HG03280 (cell line): ENCODE measurements at regions not wholly inside any gene's neighbourhood (a gene's known extent, or its start where the extent isn't known, plus 50 kb on each side); places are given as distances from the start of the nearest gene placed in this dataset.
"Not testable (repeated sequence)": the region's sequence is repeated elsewhere in the genome, so short reads cannot be mapped to it uniquely, and the experiment has no call there.

Source experiments
- ATAC-seq: cut with Tn5 transposase; IDR thresholded peaks from one replicate; pipeline ENCODE4 v1.9.1; 2021; ENCODE audit warnings: mild to moderate bottlenecking, moderate library complexity; ENCODE audit not compliant: unreplicated experiment

DNA sequence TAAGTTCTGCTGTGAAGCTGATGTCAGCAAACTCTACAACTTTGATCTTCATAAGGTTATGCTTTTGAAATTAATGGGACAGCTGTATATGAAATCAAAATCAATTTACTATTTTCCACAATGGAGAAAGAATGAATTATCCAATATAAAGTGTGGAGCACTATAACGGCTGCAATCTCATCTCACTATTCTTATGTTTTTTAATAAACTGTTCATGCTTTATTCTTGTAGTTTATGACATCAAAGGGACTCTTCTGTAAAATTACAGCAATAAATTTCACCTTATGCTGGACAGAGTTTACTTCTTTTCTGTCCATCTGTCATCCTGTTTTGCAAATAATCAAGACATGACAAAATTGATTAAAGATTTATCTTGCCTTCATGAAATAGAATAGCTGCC lies 192.5 kb downstream of the TECRL start:
- ATAC-seq = no peak

GRCh38 chr4:64205376-64205775 lies 203.9 kb downstream of the TECRL start:
- ATAC-seq = no peak

- no peak for ATAC-seq
Observed at GRCh38 chr4:64200001-64200555, 209.2 kb downstream of the TECRL start.

- ATAC-seq = no peak
Observed at GRCh38 chr4:64195582-64195981, 213.7 kb downstream of the TECRL start.

DNA sequence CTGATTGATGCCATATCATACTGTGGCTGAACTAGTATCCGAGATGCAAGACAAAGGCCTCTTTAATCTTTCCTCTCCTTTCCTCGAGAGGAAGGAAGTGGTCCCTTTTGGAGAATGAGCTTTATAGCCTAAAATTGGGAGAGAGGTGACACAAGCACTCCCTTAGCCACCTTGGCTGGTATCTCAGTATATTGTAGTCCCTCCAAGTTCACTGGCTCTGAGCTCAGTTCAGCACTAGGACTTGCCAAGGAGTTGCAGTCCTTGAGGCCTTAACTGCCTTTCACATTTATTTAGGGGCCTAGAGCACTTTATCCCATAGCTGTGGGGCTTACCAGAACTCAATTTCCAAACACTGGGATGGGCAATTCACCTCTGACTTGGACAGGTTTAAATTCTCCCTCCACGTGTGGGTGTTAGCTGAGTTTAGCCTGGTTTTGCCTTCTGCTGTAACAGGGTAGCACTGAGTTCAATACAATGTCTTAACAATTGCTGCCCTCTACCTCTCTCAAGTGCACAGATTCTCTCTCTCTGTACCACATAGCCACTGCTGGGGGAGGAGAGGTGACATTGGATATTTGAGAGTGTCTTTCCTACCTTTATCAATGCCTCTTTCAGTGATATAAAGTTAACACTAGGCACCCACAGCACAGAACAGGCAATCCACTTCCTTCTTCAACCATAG lies 216.4 kb downstream of the TECRL start:
- ATAC-seq = no peak

- ATAC-seq = no peak
Observed at GRCh38 chr4:64174247-64174882, 234.9 kb downstream of the TECRL start.

GRCh38 chr4:64166365-64166764 lies 242.9 kb downstream of the TECRL start:
- no peak for ATAC-seq

GRCh38 chr4:64158648-64159326 lies 250.5 kb downstream of the TECRL start:
- peak; percentile 84 for ATAC-seq

DNA sequence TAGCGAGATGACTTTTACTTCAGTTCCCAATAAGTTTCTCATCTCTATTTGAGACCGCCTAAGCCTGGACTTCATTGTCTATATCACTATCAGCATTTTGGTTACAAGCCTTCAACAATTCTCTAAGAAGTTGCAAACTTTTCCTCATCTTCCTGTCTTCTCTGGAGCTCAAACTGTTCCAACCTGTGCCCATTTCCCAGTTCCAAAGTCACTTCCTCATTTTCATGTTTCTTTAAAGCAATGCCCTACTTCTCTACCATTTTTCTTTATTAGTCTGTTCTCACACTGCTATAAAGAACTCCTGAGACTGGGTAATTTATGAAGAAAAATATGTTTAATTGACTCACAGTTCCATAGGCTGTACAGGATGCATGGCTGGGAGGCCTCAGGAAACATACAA lies 251.9 kb downstream of the TECRL start:
- no peak for ATAC-seq

GRCh38 chr4:64156253-64156652 lies 253.0 kb downstream of the TECRL start:
- no peak for ATAC-seq

- ATAC-seq = no peak
Observed at GRCh38 chr4:64146030-64146429, 263.2 kb downstream of the TECRL start.

DNA sequence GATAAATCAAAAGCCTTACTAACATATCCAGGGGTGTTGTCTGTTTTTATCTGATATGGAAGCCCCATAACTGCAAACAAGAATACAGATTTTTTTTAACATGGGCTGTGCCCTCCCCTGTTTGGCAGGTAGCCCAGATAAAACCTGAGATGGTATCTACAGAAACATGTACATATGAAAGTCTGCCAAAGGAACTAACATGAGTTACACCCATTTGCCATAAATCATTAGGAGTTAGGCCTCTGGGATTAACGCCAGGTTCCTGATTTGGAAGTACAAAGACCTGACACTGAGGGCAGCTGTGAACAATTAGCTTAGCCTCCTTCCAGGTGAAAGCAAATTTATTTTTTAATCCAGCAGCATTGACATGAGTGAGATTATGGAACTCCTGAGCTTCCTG lies 264.3 kb downstream of the TECRL start:
- ATAC-seq = no peak

DNA sequence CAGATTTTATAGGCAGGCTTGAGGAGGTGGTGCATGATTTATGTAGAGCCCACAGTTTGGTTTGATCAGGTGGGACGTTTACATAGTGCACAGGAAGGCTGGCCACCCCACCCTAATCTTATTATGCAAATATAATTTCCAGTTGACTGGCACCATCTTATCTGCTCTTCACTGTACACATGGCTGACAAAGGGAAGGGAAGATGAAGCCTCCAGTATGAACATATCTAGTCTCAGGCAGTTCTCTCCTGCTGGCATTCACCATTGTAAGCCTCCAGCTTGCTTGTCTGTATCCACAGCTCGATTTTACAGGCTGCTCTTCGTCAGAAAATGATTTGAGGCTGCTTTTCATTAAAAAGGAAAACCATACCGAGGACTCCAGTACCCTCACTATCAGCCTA lies 278.3 kb downstream of the TECRL start:
- ATAC-seq = no peak

DNA sequence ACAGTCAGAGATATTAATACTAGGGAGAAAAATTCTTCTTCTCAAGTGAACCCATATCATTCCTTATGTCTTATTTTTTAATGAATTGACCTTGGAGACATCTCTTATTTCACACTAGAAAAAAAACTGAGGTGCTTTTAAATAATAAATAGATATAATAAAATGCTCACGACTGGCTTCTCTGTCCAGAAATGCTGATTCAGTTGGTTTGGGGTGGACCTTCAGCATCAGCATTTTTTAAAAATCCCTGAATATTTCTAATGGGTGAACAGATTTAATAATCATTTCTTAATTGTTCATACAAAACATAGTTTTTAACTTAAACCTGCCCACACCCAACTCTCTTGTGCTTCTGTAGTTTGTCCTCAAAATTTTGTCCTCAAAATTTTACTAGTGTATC lies 283.9 kb downstream of the TECRL start:
- ATAC-seq = no peak

- no peak for ATAC-seq
Observed at GRCh38 chr4:64121803-64122202, 287.4 kb downstream of the TECRL start.

DNA sequence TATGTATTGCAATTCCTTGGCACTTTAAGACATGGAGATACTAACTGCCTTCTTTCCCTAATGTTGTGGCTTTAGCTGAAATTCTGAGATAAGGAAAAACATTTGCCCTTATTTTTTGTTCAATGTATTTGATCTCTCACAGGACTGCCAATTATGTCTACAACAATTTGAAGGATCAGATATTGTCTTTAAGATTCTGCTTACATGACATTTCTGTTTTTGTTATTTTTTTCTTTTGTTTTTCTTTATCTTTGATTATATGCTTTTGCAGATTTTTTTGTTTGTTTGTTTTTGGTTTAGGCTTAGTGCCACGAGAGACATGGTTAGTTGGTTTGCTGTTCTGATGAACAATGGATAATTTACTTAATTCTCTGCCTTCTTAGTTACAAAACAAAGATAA lies 303.3 kb downstream of the TECRL start:
- ATAC-seq = no peak

DNA sequence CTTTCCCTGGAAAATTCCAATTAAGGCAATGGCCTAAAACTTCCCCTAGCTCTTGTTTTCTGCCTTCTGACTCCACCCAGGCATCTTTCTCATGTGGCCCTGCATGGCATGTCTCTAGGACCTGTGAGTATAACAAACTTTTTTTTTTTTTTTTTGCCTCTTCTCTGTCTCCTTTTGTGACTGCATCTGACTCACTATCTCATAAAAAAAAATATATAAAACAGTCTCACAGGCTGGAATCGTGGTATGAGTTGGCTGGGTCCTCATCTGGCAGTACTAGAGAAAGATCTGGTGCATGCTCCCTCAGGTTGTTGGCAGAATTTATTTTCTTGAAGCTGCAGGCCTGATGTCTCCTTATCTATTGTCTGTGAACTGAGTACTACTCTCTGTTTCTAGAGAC lies 313.9 kb downstream of the TECRL start:
- no peak for ATAC-seq

GRCh38 chr4:64079316-64079715 lies 329.9 kb downstream of the TECRL start:
- no peak for ATAC-seq

- no peak for ATAC-seq
Observed at GRCh38 chr4:64068096-64068495, 341.2 kb downstream of the TECRL start.

DNA sequence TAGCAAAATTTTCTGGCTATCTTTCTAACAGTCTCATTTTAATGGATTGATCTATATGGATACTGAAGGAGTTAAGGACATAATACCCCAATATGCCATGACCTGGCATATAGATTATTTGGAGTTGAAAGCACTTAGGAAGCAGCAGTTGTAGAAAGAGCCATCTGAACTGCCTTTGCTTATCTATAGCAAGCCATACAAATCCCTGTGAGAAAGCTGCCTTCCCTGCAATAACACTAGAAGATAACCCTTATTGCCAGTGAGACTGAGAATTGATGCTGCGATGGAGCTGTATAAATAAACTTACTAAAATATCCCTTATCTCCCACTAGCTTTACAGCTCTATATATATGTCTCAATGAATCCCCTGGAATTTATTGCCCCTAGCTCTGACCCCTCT lies 346.3 kb downstream of the TECRL start:
- ATAC-seq = no peak

GRCh38 chr4:64037033-64037432 lies 372.2 kb downstream of the TECRL start:
- ATAC-seq = not testable (repeated sequence)

DNA sequence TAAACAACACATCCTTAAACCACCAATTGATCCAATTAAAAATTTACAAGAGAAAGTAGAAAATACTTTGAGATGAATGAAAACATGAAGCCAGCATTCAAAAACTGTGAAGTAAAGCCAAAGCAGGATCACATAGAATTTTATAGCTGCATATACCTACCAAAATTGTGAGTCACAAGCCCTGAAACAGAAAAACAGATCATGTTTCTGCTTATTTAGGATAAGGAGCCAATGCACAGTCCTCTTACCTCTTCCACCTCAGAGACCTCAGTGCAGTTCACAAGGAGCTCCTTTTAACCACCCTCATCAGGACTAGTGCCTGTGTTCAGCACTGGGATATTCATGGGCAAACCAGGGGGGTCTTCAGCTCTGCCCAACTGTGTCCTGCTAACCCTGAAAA lies 386.7 kb downstream of the TECRL start:
- no peak for ATAC-seq
